ENCODE measurements at regions not wholly inside any gene's neighbourhood (a gene's known extent, or its start where the extent isn't known, plus 50 kb on each side); places are given as distances from the start of the nearest gene placed in this dataset.
"Not testable (repeated sequence)": the region's sequence is repeated elsewhere in the genome, so short reads cannot be mapped to it uniquely, and the experiment has no call there.

DNA sequence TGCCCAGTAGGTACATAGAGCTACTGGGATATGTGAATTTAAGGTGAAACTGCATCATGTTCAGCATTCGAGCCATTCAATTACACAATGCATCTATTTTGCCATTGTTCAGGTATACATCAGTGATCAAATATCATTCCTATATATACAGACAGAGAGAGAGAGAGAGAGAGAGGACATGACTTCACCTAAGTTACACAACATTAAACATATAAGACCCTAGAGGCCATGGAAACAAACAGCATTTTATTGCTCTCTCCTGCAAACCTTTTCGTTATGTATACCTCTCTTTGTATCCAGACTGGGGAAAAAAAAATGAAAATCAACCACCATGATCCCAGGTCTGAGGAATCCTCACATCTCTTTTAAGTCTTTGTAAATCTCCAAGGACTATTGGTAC is 1829.1 kb downstream of the LRRC4C start:
- H3K36me3 ChIP-seq (ENCODE audit: control insufficient read depth, insufficient read depth, low read length): no peaks in the 10 kb centered on the region
- no peak overlapping the region for H3K4me3 ChIP-seq (ENCODE audit: extremely low read depth, insufficient read depth, low read length, poor library complexity, severe bottlenecking)
- no peaks in the 10 kb centered on the region for H3K9me3 ChIP-seq (ENCODE audit: control insufficient read depth, low read length)
- 80 to 92% methylated on average over 1 of the region's 2 CpGs for WGBS, 2 experiments (ENCODE audit: insufficient coverage in 2 of 2)
- H3K4me1 ChIP-seq (ENCODE audit: control insufficient read depth, insufficient read depth, low read length, poor library complexity, severe bottlenecking): no peaks in the 10 kb centered on the region
- no peak overlapping the region for H3K27ac ChIP-seq (ENCODE audit: low read depth, low read length, severe bottlenecking)

DNA sequence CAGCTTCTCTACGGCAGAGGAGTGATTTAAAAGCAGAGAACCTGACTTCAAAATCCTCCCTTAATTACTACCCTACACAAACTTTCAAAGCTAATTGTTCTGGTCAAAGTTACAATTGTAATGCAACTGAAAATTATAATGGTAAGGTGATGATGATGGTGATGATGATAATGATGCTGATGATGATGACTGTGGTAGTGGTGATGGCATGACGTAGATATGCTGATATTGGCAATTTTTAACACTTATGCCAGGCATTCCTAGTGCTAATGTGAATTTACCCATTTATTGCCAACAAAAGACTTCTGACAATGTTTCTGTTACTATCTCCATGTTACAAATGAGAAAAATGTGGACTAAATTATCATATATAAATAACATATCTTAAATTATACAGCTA is 1831.1 kb downstream of the LRRC4C start:
- WGBS, 2 experiments (ENCODE audit: insufficient coverage in 2 of 2): 86% methylated on average over 1 of the region's 2 CpGs; no CpG with 5 or more reads in 1 of the 2 experiments
- no peak overlapping the region for H3K27ac ChIP-seq (ENCODE audit: low read depth, low read length, severe bottlenecking)
- no peaks in the 10 kb centered on the region for H3K9me3 ChIP-seq (ENCODE audit: control insufficient read depth, low read length)
- H3K36me3 ChIP-seq (ENCODE audit: control insufficient read depth, insufficient read depth, low read length): no peaks in the 10 kb centered on the region
- H3K4me1 ChIP-seq (ENCODE audit: control insufficient read depth, insufficient read depth, low read length, poor library complexity, severe bottlenecking): no peaks in the 10 kb centered on the region
- H3K4me3 ChIP-seq (ENCODE audit: extremely low read depth, insufficient read depth, low read length, poor library complexity, severe bottlenecking): no peak overlapping the region

DNA sequence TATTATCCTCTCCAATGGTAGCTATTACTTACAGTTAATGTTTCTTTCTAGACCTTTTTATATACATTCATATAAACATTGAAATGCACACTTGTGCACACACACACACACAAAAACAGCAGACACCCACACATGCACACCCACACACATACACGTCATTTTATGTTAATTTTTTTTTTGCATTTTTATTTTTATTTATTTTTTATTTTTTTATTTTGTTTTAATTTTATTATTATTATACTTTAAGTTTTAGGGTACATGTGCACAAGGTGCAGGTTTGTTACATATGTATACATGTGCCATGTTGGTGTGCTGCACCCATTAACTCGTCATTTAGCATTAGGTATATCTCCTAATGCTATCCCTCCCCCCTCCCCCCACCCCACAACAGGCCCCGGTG is 1839.1 kb downstream of the LRRC4C start:
- WGBS, 2 experiments (ENCODE audit: insufficient coverage in 2 of 2): no CpG with 5 or more reads among the region's 3 CpGs
- H3K27ac ChIP-seq (ENCODE audit: low read depth, low read length, severe bottlenecking); H3K36me3 ChIP-seq (ENCODE audit: control insufficient read depth, insufficient read depth, low read length); H3K4me3 ChIP-seq (ENCODE audit: extremely low read depth, insufficient read depth, low read length, poor library complexity, severe bottlenecking); H3K9me3 ChIP-seq (ENCODE audit: control insufficient read depth, low read length); H3K4me1 ChIP-seq (ENCODE audit: control insufficient read depth, insufficient read depth, low read length, poor library complexity, severe bottlenecking): not testable (repeated sequence)

DNA sequence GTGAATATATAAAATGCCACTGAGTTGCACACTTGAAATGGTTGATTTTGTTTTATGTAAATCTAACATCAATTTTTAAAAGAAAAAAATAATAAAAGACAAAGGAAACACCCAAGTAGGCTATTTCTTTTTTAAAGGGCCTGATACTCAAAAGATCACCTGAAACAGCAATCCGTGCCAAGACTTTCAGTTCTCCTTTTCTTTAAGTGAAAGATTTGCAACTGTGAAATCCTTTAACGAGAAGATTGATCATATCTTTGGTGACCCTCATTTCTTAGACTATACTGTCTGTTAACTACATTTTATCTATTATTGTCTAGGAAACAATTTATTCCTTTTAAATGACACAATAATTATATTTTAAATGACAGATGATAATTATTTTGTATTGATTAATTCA is 1841.5 kb downstream of the LRRC4C start:
- H3K36me3 ChIP-seq (ENCODE audit: control insufficient read depth, insufficient read depth, low read length): no peaks in the 10 kb centered on the region
- H3K9me3 ChIP-seq (ENCODE audit: control insufficient read depth, low read length): no peaks in the 10 kb centered on the region
- no peak overlapping the region for H3K4me3 ChIP-seq (ENCODE audit: extremely low read depth, insufficient read depth, low read length, poor library complexity, severe bottlenecking)
- 78 to 100% methylated on average over 1 of the region's 2 CpGs for WGBS, 2 experiments (ENCODE audit: insufficient coverage in 2 of 2)
- no peak overlapping the region for H3K27ac ChIP-seq (ENCODE audit: low read depth, low read length, severe bottlenecking)
- no peaks in the 10 kb centered on the region for H3K4me1 ChIP-seq (ENCODE audit: control insufficient read depth, insufficient read depth, low read length, poor library complexity, severe bottlenecking)

DNA sequence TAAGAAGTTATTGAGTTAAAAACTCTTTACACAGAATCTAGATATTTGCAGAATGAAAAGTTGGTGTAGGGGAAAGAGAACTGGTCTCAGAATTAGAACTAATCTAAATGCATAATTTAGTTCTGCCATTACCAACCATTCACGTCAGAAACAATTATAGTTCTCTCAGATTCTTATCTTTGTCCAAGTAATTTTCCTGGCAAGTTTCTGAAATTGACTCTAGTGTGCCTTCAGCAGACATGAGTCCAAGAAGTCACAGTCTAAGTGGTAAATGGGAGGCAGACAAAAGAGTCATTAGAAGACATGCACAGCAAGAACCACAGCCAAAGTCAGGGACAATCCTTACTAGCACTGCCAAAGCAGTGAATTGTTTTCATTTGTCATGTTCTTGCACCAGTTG is 1870.1 kb downstream of the LRRC4C start:
- WGBS, 2 experiments (ENCODE audit: insufficient coverage in 2 of 2): 83 to 100% methylated on average over 1 of the region's 1 CpG
- Histone ChIP-seq H3K9me3 (ENCODE audit: control insufficient read depth, low read length) (no peaks in the 10 kb centered on the region), H3K27ac (ENCODE audit: low read depth, low read length, severe bottlenecking) (no peak overlapping the region), H3K4me1 (ENCODE audit: control insufficient read depth, insufficient read depth, low read length, poor library complexity, severe bottlenecking) (no peaks in the 10 kb centered on the region), H3K4me3 (ENCODE audit: extremely low read depth, insufficient read depth, low read length, poor library complexity, severe bottlenecking) (no peak overlapping the region), H3K36me3 (ENCODE audit: control insufficient read depth, insufficient read depth, low read length) (no peaks in the 10 kb centered on the region)

DNA sequence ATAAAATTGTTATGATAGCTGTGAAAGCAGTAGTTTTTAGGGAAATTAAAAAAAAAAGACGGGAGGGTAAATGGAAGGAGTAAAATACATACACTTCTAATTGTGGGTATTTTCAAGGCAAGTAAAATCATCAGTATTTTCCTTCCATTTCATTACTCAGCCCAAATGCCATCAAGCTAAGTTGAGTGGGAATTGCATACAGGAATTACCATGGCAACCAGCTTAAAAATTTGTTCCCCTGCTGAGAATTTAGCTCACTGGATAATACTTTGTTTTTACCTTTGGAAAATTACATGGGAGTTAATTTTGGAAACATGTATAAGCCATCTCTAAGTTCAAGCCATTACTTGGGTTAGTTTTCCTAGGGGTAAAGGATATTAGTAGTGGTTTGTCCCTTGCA is 1873.4 kb downstream of the LRRC4C start:
- Histone ChIP-seq H3K27ac (ENCODE audit: low read depth, low read length, severe bottlenecking) (no peak overlapping the region), H3K4me1 (ENCODE audit: control insufficient read depth, insufficient read depth, low read length, poor library complexity, severe bottlenecking) (no peaks in the 10 kb centered on the region), H3K36me3 (ENCODE audit: control insufficient read depth, insufficient read depth, low read length) (no peaks in the 10 kb centered on the region), H3K4me3 (ENCODE audit: extremely low read depth, insufficient read depth, low read length, poor library complexity, severe bottlenecking) (no peak overlapping the region), H3K9me3 (ENCODE audit: control insufficient read depth, low read length) (no peaks in the 10 kb centered on the region)
- WGBS, 2 experiments (ENCODE audit: insufficient coverage in 2 of 2): no CpG with 5 or more reads among the region's 1 CpG

DNA sequence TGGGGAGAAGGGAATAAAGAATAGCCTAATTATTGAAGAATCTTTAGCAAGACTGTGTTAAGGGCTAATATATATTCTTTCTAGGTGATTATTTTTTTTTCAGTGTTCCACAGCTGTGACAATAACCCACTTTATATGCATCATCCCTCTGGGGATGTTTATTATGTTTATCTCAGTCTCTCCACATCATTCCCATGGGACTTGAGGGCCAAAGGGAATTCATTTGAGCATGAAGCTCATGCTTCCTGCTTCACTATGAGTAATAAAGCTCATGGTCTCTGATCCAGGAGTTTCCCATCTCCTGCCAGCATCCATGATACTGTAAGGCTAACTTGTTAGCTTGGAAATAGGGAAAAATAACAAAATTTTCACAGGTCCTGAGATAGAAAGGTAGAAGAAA is 1888.4 kb downstream of the LRRC4C start:
- Histone ChIP-seq H3K27ac (ENCODE audit: low read depth, low read length, severe bottlenecking) (no peak overlapping the region), H3K4me1 (ENCODE audit: control insufficient read depth, insufficient read depth, low read length, poor library complexity, severe bottlenecking) (no peaks in the 10 kb centered on the region), H3K4me3 (ENCODE audit: extremely low read depth, insufficient read depth, low read length, poor library complexity, severe bottlenecking) (no peak overlapping the region), H3K36me3 (ENCODE audit: control insufficient read depth, insufficient read depth, low read length) (no peaks in the 10 kb centered on the region), H3K9me3 (ENCODE audit: control insufficient read depth, low read length) (no peaks in the 10 kb centered on the region)

DNA sequence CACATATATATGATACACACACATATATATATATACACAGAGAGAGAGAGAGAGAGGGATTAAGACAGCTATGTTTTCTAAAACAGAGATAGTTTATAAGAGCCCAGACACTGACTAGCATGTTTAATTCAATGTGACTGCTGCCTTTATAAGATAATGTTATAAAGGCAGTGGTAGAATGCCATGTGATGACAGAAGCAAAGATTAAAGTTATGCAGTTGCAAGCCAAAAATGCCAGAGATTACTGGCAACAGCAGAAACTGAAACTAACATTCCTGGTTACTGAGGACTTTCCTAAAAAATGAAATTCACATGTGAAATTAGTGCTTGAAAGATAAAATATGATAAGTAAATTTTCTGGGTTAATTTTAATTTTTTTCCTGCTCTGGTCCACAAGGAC is 1888.9 kb downstream of the LRRC4C start:
- Histone ChIP-seq H3K4me3 (ENCODE audit: extremely low read depth, insufficient read depth, low read length, poor library complexity, severe bottlenecking) (no peak overlapping the region), H3K9me3 (ENCODE audit: control insufficient read depth, low read length) (no peaks in the 10 kb centered on the region), H3K36me3 (ENCODE audit: control insufficient read depth, insufficient read depth, low read length) (no peaks in the 10 kb centered on the region), H3K4me1 (ENCODE audit: control insufficient read depth, insufficient read depth, low read length, poor library complexity, severe bottlenecking) (no peaks in the 10 kb centered on the region), H3K27ac (ENCODE audit: low read depth, low read length, severe bottlenecking) (no peak overlapping the region)

DNA sequence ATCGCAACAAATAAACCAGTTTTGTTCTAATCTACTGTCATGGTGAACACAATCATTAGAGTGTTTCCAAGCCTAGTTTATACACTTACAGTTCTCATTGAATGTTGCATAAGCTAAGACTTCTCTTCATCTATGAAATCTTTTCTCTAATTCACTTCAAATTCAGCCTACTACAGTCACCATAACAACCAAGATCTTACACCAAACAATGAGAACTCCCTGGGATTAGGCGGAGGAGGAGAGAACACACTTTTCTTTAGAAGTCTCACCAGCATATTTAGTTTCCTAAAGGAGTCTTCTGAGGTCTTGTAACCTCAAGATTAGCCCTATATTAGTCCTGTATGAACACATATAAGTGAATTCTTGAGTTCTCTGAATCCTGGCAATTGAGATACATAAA is 1889.7 kb downstream of the LRRC4C start:
- no CpG with 5 or more reads among the region's 2 CpGs for whole genome bisulfite sequencing, 2 experiments (ENCODE audit: insufficient coverage in 2 of 2)
- H3K4me1 ChIP-seq (ENCODE audit: control insufficient read depth, insufficient read depth, low read length, poor library complexity, severe bottlenecking): no peaks in the 10 kb centered on the region
- no peaks in the 10 kb centered on the region for H3K36me3 ChIP-seq (ENCODE audit: control insufficient read depth, insufficient read depth, low read length)
- H3K27ac ChIP-seq (ENCODE audit: low read depth, low read length, severe bottlenecking): no peak overlapping the region
- no peaks in the 10 kb centered on the region for H3K9me3 ChIP-seq (ENCODE audit: control insufficient read depth, low read length)
- H3K4me3 ChIP-seq (ENCODE audit: extremely low read depth, insufficient read depth, low read length, poor library complexity, severe bottlenecking): no peak overlapping the region

DNA sequence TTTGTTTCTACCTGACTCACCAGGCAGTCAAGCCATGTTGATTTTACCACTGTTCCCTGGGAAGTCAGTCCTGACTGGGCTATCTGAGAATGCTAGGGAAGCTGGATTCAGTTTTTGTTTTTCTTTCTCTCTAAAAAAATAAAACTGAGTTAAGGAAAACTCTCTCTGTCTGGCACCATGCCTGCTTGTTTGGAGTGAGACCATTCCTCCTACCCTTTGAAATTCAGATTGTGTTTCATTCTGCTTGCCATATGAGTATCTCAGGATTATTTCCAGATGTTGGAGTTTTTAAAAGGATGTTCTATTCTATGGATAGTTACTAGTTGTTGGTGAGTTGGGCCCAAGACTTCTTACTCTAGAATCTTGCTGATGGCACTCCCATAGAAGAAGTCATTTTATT is 1917.0 kb downstream of the LRRC4C start:
- H3K27ac ChIP-seq (ENCODE audit: low read depth, low read length, severe bottlenecking): peak overlapping the region; percentile 88
- H3K4me3 ChIP-seq (ENCODE audit: extremely low read depth, insufficient read depth, low read length, poor library complexity, severe bottlenecking): no peak overlapping the region
- no peaks in the 10 kb centered on the region for H3K36me3 ChIP-seq (ENCODE audit: control insufficient read depth, insufficient read depth, low read length)
- H3K4me1 ChIP-seq (ENCODE audit: control insufficient read depth, insufficient read depth, low read length, poor library complexity, severe bottlenecking): peaks cover 6% of the 10 kb centered on the region
- H3K9me3 ChIP-seq (ENCODE audit: control insufficient read depth, low read length): no peaks in the 10 kb centered on the region

DNA sequence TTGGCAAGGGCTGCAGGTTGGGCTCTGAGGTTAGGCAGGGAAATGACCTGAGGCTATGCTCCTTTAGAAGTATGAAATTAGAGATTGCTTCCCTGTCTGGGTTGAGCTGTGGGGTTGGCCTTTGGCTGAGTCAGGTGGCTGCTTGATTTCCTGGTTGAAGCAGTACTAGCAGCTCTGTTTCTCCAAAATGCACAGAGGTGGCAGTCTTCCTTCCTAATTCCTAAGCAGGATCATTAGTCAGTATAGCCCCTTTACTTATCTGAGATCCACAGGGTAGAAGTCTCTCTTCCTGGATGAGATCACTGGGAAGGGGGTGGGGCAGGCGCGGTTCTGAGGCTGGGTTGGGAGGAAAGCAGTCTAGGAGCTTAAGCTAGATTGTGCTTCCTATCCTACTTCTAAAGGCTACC is 1917.5 kb downstream of the LRRC4C start:
- H3K4me3 ChIP-seq (ENCODE audit: extremely low read depth, insufficient read depth, low read length, poor library complexity, severe bottlenecking): no peak overlapping the region
- peaks cover 6% of the 10 kb centered on the region for H3K4me1 ChIP-seq (ENCODE audit: control insufficient read depth, insufficient read depth, low read length, poor library complexity, severe bottlenecking)
- H3K36me3 ChIP-seq (ENCODE audit: control insufficient read depth, insufficient read depth, low read length): no peaks in the 10 kb centered on the region
- no peaks in the 10 kb centered on the region for H3K9me3 ChIP-seq (ENCODE audit: control insufficient read depth, low read length)
- no CpG with 5 or more reads among the region's 2 CpGs for WGBS, 2 experiments (ENCODE audit: insufficient coverage in 2 of 2)
- H3K27ac ChIP-seq (ENCODE audit: low read depth, low read length, severe bottlenecking): peak overlapping the region; percentile 88

DNA sequence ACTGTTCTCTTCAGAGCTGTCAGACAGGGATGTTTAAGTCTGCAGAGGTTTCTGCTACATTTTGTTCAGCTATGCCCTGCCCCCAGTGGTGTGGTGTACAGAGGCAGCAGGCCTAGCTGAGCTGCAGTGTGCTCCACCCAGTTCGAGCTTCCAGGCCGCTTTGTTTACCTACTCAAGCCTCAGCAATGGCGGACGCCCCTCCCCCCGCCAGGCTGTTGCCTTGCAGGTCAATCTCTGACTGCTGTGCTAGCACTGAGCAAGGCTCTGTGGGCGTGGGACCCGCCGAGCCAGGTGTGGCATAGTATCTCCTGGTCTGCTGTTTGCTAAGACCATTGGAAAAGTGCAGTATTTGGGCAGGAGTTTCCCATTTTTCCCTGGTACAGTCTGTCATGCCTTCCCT is 1923.1 kb downstream of the LRRC4C start:
- not testable (repeated sequence) for H3K9me3 ChIP-seq (ENCODE audit: control insufficient read depth, low read length); H3K4me3 ChIP-seq (ENCODE audit: extremely low read depth, insufficient read depth, low read length, poor library complexity, severe bottlenecking); H3K4me1 ChIP-seq (ENCODE audit: control insufficient read depth, insufficient read depth, low read length, poor library complexity, severe bottlenecking); H3K36me3 ChIP-seq (ENCODE audit: control insufficient read depth, insufficient read depth, low read length); H3K27ac ChIP-seq (ENCODE audit: low read depth, low read length, severe bottlenecking)
- 78 to 87% methylated on average over 8 of the region's 8 CpGs for WGBS, 2 experiments (ENCODE audit: insufficient coverage in 2 of 2)
